ENCODE measurements at regions not wholly inside any gene's neighbourhood (a gene's known extent, or its start where the extent isn't known, plus 50 kb on each side); places are given as distances from the start of the nearest gene placed in this dataset.
A peak's percentile ranks its signal among the peaks of the same experiment; 100 is the strongest.

- ChIA-PET POLR2A (no interaction called here), CTCF (no interaction called here)
- DNase-seq (ENCODE audit: low read depth in 1 of 2, low spot score in 1 of 2), result no peak
- Histone ChIP-seq H3K4me1 (no peaks in the 10 kb centered on the region), H3K27ac (no peak overlapping the region), H3K9me3 (no peaks in the 10 kb centered on the region), H3K4me3 (no peak overlapping the region), H3K4me2 (no peak overlapping the region)
- FAIRE-seq, result no peak
- 13% methylated on average over 2 of the region's 2 CpGs for WGBS (ENCODE audit: missing lambda C conversion rate)
- TF ChIP-seq EHF (CRISPR knock-in tag; IDR thresholded peaks at IDR 0.05), result no peak
- no peak for TF ChIP-seq POLR2AphosphoS2 (conservative IDR thresholded peaks at IDR 0.05; ENCODE audit: low read length)
- no peak for TF ChIP-seq CHD2 (IDR thresholded peaks at IDR 0.05; ENCODE audit: low read length, partially characterized antibody)
- TF ChIP-seq RARB (CRISPR knock-in tag; IDR thresholded peaks at IDR 0.05), result no peak
- no peak for TF ChIP-seq BHLHE40 (IDR thresholded peaks at IDR 0.05; ENCODE audit: low read depth, low read length)
- TF ChIP-seq HES2 (IDR thresholded peaks at IDR 0.05), result no peak
- no peak for TF ChIP-seq TFCP2L1 (CRISPR knock-in tag; IDR thresholded peaks at IDR 0.05)
- no peak for TF ChIP-seq KDM1A (IDR thresholded peaks at IDR 0.05; ENCODE audit: low read depth)
- TF ChIP-seq JUN (IDR thresholded peaks at IDR 0.05), result no peak
- no peak for TF ChIP-seq CHD4 (IDR thresholded peaks at IDR 0.05; ENCODE audit: borderline replicate concordance)
- TF ChIP-seq PBX3 (IDR thresholded peaks at IDR 0.05), result no peak
- no peak for TF ChIP-seq FOSB (CRISPR knock-in tag; IDR thresholded peaks at IDR 0.05)
- TF ChIP-seq PHF8 (IDR thresholded peaks at IDR 0.05; ENCODE audit: borderline replicate concordance, low read depth), result no peak
- TF ChIP-seq ZC3H11A (IDR thresholded peaks at IDR 0.05), result no peak
- no peak for TF ChIP-seq HOXB5 (CRISPR knock-in tag; IDR thresholded peaks at IDR 0.05)
- ATAC-seq, result no peak
Measured at GRCh38 chr7:117946151-117946633, 73.0 kb upstream of the CTTNBP2 start.

- no peak for TF ChIP-seq NR3C1 (IDR thresholded peaks at IDR 0.05)
- TF ChIP-seq ESRRA (IDR thresholded peaks at IDR 0.05; ENCODE audit: borderline replicate concordance, low read length), result no peak
- TF ChIP-seq TFCP2L1 (CRISPR knock-in tag; IDR thresholded peaks at IDR 0.05), result no peak
- TF ChIP-seq USF2 (IDR thresholded peaks at IDR 0.05), result no peak
- no peaks in the 10 kb centered on the region for H3K4me1 ChIP-seq
- WGBS (ENCODE audit: missing lambda C conversion rate), result 10% methylated on average over 1 of the region's 1 CpG
- FAIRE-seq, result no peak
- H3K9me3 ChIP-seq, result no peaks in the 10 kb centered on the region
- H3K27ac ChIP-seq, result no peak overlapping the region
- H3K4me3 ChIP-seq, result no peak overlapping the region
- POLR2A ChIA-PET, result no interaction called here
- no peak overlapping the region for H3K4me2 ChIP-seq
- ATAC-seq, result peak; percentile 79 to 90; a peak in 5 of 6 replicates
- DNase-seq (ENCODE audit: low read depth in 1 of 2, low spot score in 1 of 2), result peak; percentile 6 to 35
- CTCF ChIA-PET, result no interaction called here
Measured at GRCh38 chr7:117949232-117949631, 76.0 kb upstream of the CTTNBP2 start.

GRCh38 chr7:117950601-117951260 lies 77.5 kb upstream of the CTTNBP2 start:
- no peak overlapping the region for H3K4me3 ChIP-seq
- H3K27ac ChIP-seq, result no peak overlapping the region
- ChIA-PET CTCF (no interaction called here), POLR2A (no interaction called here)
- ATAC-seq (no peak), DNase-seq (ENCODE audit: low read depth in 1 of 2, low spot score in 1 of 2) (no peak), FAIRE-seq (no peak)
- no peak overlapping the region for H3K4me2 ChIP-seq
- no peaks in the 10 kb centered on the region for H3K9me3 ChIP-seq
- 45% methylated on average over 6 of the region's 6 CpGs for WGBS (ENCODE audit: missing lambda C conversion rate)
- H3K4me1 ChIP-seq, result no peaks in the 10 kb centered on the region
- TF ChIP-seq SREBF2 (IDR thresholded peaks at IDR 0.05) (no peak), MAZ (IDR thresholded peaks at IDR 0.05; ENCODE audit: borderline replicate concordance, low read depth, low read length) (no peak), NR3C1 (IDR thresholded peaks at IDR 0.05) (no peak), CEBPB (IDR thresholded peaks at IDR 0.05) (no peak), MAFK (IDR thresholded peaks at IDR 0.05; ENCODE audit: partially characterized antibody) (no peak), RAD21 (conservative IDR thresholded peaks at IDR 0.05 in 1 of 2, IDR thresholded peaks at IDR 0.05 in 1 of 2) (no peak), TP53 (CRISPR knock-in tag; IDR thresholded peaks at IDR 0.05) (no peak), ELK1 (IDR thresholded peaks at IDR 0.05; ENCODE audit: low read depth, low read length) (no peak), PBX3 (IDR thresholded peaks at IDR 0.05) (no peak), HOXB13 (CRISPR knock-in tag; IDR thresholded peaks at IDR 0.05; ENCODE audit: low read depth) (no peak), CTCF (IDR thresholded peaks at IDR 0.05) (no peak), NPAS2 (CRISPR knock-in tag; IDR thresholded peaks at IDR 0.05; ENCODE audit: borderline replicate concordance) (no peak), PHF8 (IDR thresholded peaks at IDR 0.05; ENCODE audit: borderline replicate concordance, low read depth) (no peak), MYC (IDR thresholded peaks at IDR 0.05; ENCODE audit: borderline replicate concordance, low read length) (no peak), KDM1A (IDR thresholded peaks at IDR 0.05; ENCODE audit: low read depth) (no peak)

Measured in A549 (cell line).